Loucy (cell line): ENCODE measurements at regions not wholly inside any gene's neighbourhood (a gene's known extent, or its start where the extent isn't known, plus 50 kb on each side); places are given as distances from the start of the nearest gene placed in this dataset.

ENCODE experiments used
- CTCF ChIP-seq: fragments of 200-600 bp; sonication (generic); conservative IDR thresholded peaks from 2 replicates; pipeline ENCODE4 v1.5.1; 2014; ENCODE audit warnings: mild to moderate bottlenecking, antibody characterized with exemption, low read length
- EZH2phosphoT487 ChIP-seq: fragments of 200-600 bp; IDR thresholded peaks from 2 replicates; pipeline ENCODE4 v1.6.1; 2018; ENCODE audit warnings: antibody characterized with exemption, mild to moderate bottlenecking, moderate library complexity, borderline replicate concordance

GRCh38 chr10:128470321-128470965 is 344.2 kb upstream of the MKI67 start:
- no peak for TF ChIP-seq CTCF
- TF ChIP-seq EZH2phosphoT487, result no peak
